Tibial artery (tissue), 4 donors: ENCODE measurements at regions not wholly inside any gene's neighbourhood (a gene's known extent, or its start where the extent isn't known, plus 50 kb on each side); places are given as distances from the start of the nearest gene placed in this dataset.

ENCODE experiments used
- DNase-seq, 2 donors: peaks; one replicate each; pipeline ENCODE4 v3.0.0-alpha.2; 2019
- H3K27ac ChIP-seq, 2 donors: fragments of 200-600 bp; sonication (generic) in 1 of 2; 1 replicate in 1 of 2; 2 replicates in 1 of 2; pipeline ENCODE4 v1.5.1; 2018 to 2019; ENCODE audit warnings: mild to moderate bottlenecking in 1 of 2
- H3K27me3 ChIP-seq, 2 donors: fragments of 200-600 bp; sonication (generic) in 1 of 2; one replicate each; pipeline versions ENCODE4 v1.5.1 to v1.6.0; 2016 to 2019
- H3K36me3 ChIP-seq, 3 donors: fragments of 200-600 bp; sonication (generic) in 2 of 3; one replicate each; pipeline ENCODE4 v1.5.1; 2016 to 2019; ENCODE audit warnings: mild to moderate bottlenecking in 2 of 3
- H3K4me1 ChIP-seq, 4 donors: fragments of 200-600 bp; sonication (generic) in 2 of 4; 1 replicate in 3 of 4; 2 replicates in 1 of 4; pipeline ENCODE4 v1.5.1; 2016 to 2019
- H3K4me3 ChIP-seq, 2 donors: fragments of 200-600 bp; sonication (generic) in 1 of 2; 1 replicate in 1 of 2; 2 replicates in 1 of 2; pipeline ENCODE4 v1.5.1; 2018 to 2019; ENCODE audit warnings: mild to moderate bottlenecking in 2 of 2
- H3K9me3 ChIP-seq, 3 donors: fragments of 200-600 bp; sonication (generic) in 1 of 3; one replicate each; pipeline ENCODE4 v1.5.1; 2016 to 2019
- intact Hi-C: fragments of 100-400 bp; cut with DNase I; formaldehyde crosslinking; loops from one replicate; pipeline ENCODE4 v1.15.0; 2023; ENCODE audit warnings: low total_unique reads
- TF ChIP-seq, protein P1 (sequence below), 2 experiments: fragments of 200-600 bp in 1 of 2; fragments of 450-650 bp in 1 of 2; IDR thresholded peaks; one replicate each; pipeline ENCODE4 v1.5.1; 2017 to 2019; ENCODE audit warnings: antibody characterized with exemption in 2 of 2, mild to moderate bottlenecking in 1 of 2, moderate library complexity in 1 of 2

GRCh38 chr10:78571286-78571685 is 497.5 kb upstream of the ZMIZ1 start:
- H3K27me3 ChIP-seq: no peaks in the 10 kb centered on the region
- no peak for DNase-seq
- no peaks in the 10 kb centered on the region for H3K36me3 ChIP-seq
- TF ChIP-seq, protein P1, sequence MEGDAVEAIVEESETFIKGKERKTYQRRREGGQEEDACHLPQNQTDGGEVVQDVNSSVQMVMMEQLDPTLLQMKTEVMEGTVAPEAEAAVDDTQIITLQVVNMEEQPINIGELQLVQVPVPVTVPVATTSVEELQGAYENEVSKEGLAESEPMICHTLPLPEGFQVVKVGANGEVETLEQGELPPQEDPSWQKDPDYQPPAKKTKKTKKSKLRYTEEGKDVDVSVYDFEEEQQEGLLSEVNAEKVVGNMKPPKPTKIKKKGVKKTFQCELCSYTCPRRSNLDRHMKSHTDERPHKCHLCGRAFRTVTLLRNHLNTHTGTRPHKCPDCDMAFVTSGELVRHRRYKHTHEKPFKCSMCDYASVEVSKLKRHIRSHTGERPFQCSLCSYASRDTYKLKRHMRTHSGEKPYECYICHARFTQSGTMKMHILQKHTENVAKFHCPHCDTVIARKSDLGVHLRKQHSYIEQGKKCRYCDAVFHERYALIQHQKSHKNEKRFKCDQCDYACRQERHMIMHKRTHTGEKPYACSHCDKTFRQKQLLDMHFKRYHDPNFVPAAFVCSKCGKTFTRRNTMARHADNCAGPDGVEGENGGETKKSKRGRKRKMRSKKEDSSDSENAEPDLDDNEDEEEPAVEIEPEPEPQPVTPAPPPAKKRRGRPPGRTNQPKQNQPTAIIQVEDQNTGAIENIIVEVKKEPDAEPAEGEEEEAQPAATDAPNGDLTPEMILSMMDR (IDR thresholded peaks at IDR 0.05): no peak
- intact Hi-C loops: no loop called here
- H3K4me3 ChIP-seq: no peak overlapping the region
- H3K4me1 ChIP-seq: no peaks in the 10 kb centered on the region
- H3K27ac ChIP-seq: no peak overlapping the region
- no peaks in the 10 kb centered on the region for H3K9me3 ChIP-seq

DNA sequence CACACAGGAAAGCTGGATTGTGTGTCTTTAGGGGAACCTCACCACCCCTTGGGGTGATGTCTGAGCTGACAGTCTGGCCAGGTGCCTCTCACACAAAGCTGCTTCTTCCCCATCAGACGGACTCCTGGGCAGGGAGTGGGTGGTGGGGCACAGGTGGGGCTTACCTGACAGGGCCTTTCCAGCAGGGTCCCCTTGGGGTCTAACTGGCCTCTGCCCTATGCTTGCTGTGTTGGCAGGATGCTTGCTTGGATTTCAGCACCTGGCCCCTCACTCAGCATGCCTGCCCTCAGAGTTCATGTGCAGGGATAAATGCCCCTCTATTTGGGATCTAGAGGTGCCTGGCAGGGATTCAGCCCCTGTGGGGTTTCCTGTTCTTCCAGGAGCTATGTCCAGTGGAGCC is 496.9 kb upstream of the ZMIZ1 start:
- H3K27ac ChIP-seq: no peak overlapping the region
- H3K27me3 ChIP-seq: no peaks in the 10 kb centered on the region
- H3K36me3 ChIP-seq: no peaks in the 10 kb centered on the region
- intact Hi-C loops: no loop called here
- TF ChIP-seq, protein P1 (IDR thresholded peaks at IDR 0.05): no peak
- no peaks in the 10 kb centered on the region for H3K9me3 ChIP-seq
- H3K4me1 ChIP-seq: no peaks in the 10 kb centered on the region
- no peak for DNase-seq
- no peak overlapping the region for H3K4me3 ChIP-seq

- Histone ChIP-seq H3K27me3 (no peaks in the 10 kb centered on the region), H3K36me3 (no peaks in the 10 kb centered on the region), H3K4me3 (no peak overlapping the region), H3K9me3 (no peaks in the 10 kb centered on the region), H3K4me1 (no peaks in the 10 kb centered on the region), H3K27ac (no peak overlapping the region)
- intact Hi-C loops: no loop called here
- peak; percentile 77 to 85 for DNase-seq
- TF ChIP-seq, protein P1 (IDR thresholded peaks at IDR 0.05): no peak
Measured at GRCh38 chr10:78572565-78572964, 496.2 kb upstream of the ZMIZ1 start.

- Histone ChIP-seq H3K4me1 (peaks cover 0 to 13% (median 7%) of the 10 kb centered on the region in 4 donors), H3K27ac (no peak overlapping the region), H3K9me3 (no peaks in the 10 kb centered on the region), H3K36me3 (no peaks in the 10 kb centered on the region), H3K4me3 (no peak overlapping the region), H3K27me3 (no peaks in the 10 kb centered on the region)
- TF ChIP-seq, protein P1 (IDR thresholded peaks at IDR 0.05): no peak
- DNase-seq: no peak
- intact Hi-C loops: no loop called here
Measured at GRCh38 chr10:78574547-78574946, 494.2 kb upstream of the ZMIZ1 start.

DNA sequence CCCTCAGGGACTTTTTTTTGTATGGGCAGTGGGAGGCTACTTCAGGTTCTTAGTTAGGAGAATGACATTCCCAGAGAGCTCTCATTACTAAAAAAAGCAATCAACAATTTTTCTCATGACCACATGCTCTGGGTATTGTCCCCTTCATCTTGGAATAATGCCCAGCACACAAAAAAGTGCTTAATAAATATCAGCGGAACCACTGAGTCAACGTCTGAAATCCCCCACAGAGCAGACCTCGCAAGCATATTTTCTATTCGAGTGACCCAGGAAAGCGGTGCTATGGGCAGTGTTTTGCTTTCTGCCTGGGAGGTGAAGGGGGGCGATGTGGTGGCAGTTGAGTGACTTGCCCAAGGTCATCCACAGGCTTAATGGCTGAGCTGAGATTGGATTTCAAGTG is 493.4 kb upstream of the ZMIZ1 start:
- DNase-seq: no peak
- H3K9me3 ChIP-seq: no peaks in the 10 kb centered on the region
- no peak overlapping the region for H3K4me3 ChIP-seq
- TF ChIP-seq, protein P1 (IDR thresholded peaks at IDR 0.05): no peak
- no peaks in the 10 kb centered on the region for H3K36me3 ChIP-seq
- intact Hi-C loops: no loop called here
- peaks cover 0 to 19% (median 13%) of the 10 kb centered on the region in 4 donors for H3K4me1 ChIP-seq
- no peaks in the 10 kb centered on the region for H3K27me3 ChIP-seq
- H3K27ac ChIP-seq: no peak overlapping the region

- TF ChIP-seq, protein P1 (IDR thresholded peaks at IDR 0.05): no peak
- Histone ChIP-seq H3K27me3 (no peaks in the 10 kb centered on the region), H3K36me3 (no peaks in the 10 kb centered on the region), H3K4me1 (peaks cover 0 to 19% (median 13%) of the 10 kb centered on the region in 4 donors), H3K27ac (no peak overlapping the region), H3K9me3 (no peaks in the 10 kb centered on the region), H3K4me3 (no peak overlapping the region)
- DNase-seq: no peak
- intact Hi-C loops: no loop called here
Measured at GRCh38 chr10:78576276-78576675, 492.5 kb upstream of the ZMIZ1 start.
